NB4 (cell line): ENCODE measurements at regions not wholly inside any gene's neighbourhood (a gene's known extent, or its start where the extent isn't known, plus 50 kb on each side); places are given as distances from the start of the nearest gene placed in this dataset.

ENCODE experiments used
- DNase-seq: peaks from one replicate; pipeline ENCODE4 v3.0.0; 2010; ENCODE audit warnings: low read depth
- H3K4me3 ChIP-seq: one replicate; pipeline ENCODE4 v1.5.1; 2011; ENCODE audit warnings: mild to moderate bottlenecking, low read depth, low read length, moderate library complexity
- MAX ChIP-seq: IDR thresholded peaks from 2 replicates; pipeline ENCODE4 v1.6.1; 2011; ENCODE audit warnings: low read depth, low read length
- MYC ChIP-seq: IDR thresholded peaks from 2 replicates; pipeline ENCODE4 v1.6.1; 2011; ENCODE audit warnings: low read depth, low read length
- POLR2A ChIP-seq: IDR thresholded peaks from 2 replicates; pipeline ENCODE4 v1.6.1; 2011; ENCODE audit warnings: mild to moderate bottlenecking; ENCODE audit not compliant: insufficient read length; ENCODE audit errors: extremely low read depth
- TF ChIP-seq, protein P1 (sequence below): IDR thresholded peaks from one replicate; pipeline ENCODE4 v1.5.1; 2012; ENCODE audit warnings: low read depth, low read length

DNA sequence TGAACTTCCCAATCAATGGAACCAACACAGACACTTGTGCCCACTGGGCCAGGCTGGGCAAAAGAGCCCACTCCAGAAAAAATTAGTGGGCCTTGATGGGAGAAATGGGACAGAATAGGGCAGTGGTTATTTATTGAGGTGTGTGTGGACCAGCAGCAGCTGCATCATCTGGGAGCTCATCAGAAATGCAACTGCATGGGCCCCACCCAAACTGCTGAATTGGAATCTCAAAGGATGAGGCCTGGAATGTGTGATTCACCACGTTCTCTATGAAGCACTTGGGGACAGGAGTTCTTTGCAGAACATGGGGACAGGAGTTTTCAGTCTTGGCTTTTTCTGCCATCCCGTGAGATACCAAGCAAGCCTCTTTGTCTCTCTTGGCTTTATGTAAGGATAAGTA, 255.6 kb upstream of the PLET1 start:
- DNase-seq = no peak
- TF ChIP-seq, protein P1, sequence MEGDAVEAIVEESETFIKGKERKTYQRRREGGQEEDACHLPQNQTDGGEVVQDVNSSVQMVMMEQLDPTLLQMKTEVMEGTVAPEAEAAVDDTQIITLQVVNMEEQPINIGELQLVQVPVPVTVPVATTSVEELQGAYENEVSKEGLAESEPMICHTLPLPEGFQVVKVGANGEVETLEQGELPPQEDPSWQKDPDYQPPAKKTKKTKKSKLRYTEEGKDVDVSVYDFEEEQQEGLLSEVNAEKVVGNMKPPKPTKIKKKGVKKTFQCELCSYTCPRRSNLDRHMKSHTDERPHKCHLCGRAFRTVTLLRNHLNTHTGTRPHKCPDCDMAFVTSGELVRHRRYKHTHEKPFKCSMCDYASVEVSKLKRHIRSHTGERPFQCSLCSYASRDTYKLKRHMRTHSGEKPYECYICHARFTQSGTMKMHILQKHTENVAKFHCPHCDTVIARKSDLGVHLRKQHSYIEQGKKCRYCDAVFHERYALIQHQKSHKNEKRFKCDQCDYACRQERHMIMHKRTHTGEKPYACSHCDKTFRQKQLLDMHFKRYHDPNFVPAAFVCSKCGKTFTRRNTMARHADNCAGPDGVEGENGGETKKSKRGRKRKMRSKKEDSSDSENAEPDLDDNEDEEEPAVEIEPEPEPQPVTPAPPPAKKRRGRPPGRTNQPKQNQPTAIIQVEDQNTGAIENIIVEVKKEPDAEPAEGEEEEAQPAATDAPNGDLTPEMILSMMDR = no peak
- TF ChIP-seq POLR2A = no peak
- TF ChIP-seq MAX = no peak
- no peak for TF ChIP-seq MYC
- no peak overlapping the region for H3K4me3 ChIP-seq

GRCh38 chr11:112516755-112517154, 256.1 kb upstream of the PLET1 start:
- TF ChIP-seq MYC = no peak
- TF ChIP-seq, protein P1 = no peak
- TF ChIP-seq POLR2A = no peak
- TF ChIP-seq MAX = no peak
- H3K4me3 ChIP-seq = no peak overlapping the region
- no peak for DNase-seq

- no peak for DNase-seq
- no peak overlapping the region for H3K4me3 ChIP-seq
- TF ChIP-seq MAX = no peak
- no peak for TF ChIP-seq POLR2A
- TF ChIP-seq, protein P1 = no peak
- no peak for TF ChIP-seq MYC
Observed at GRCh38 chr11:112518371-112518770, 257.7 kb upstream of the PLET1 start.

GRCh38 chr11:112519751-112520150, 259.1 kb upstream of the PLET1 start:
- H3K4me3 ChIP-seq = no peak overlapping the region
- no peak for TF ChIP-seq POLR2A
- TF ChIP-seq MYC = no peak
- no peak for TF ChIP-seq MAX
- TF ChIP-seq, protein P1 = no peak
- no peak for DNase-seq

GRCh38 chr11:112520354-112520753, 259.7 kb upstream of the PLET1 start:
- TF ChIP-seq, protein P1 = no peak
- TF ChIP-seq MYC (no peak), MAX (no peak), POLR2A (no peak)
- H3K4me3 ChIP-seq = no peak overlapping the region
- no peak for DNase-seq

DNA sequence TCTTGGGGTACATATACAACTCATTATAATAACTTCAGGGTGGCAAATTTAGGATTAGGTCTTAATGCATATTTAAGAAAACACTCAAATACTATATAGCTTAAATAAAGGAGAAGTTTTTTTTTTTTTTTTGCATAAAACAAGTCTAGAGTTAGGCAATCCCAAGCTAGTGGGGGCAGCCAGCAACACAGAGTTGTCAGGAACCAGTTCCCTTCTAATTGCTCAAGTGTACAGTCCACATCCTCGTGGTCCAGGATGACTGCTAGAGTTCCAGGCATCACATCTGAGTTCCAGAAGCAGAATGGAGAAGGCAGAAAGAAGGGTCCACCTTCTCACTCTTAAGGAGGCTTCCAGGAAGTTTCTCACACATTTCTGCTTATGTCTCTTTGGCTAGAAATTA, 261.9 kb upstream of the PLET1 start:
- DNase-seq = no peak
- H3K4me3 ChIP-seq = no peak overlapping the region
- TF ChIP-seq, protein P1 = no peak
- no peak for TF ChIP-seq MYC
- no peak for TF ChIP-seq MAX
- TF ChIP-seq POLR2A = no peak
